Lower leg skin (tissue), 3 donors: ENCODE measurements at regions not wholly inside any gene's neighbourhood (a gene's known extent, or its start where the extent isn't known, plus 50 kb on each side); places are given as distances from the start of the nearest gene placed in this dataset.

Experiments
- CTCF ChIP-seq, 3 donors: fragments of 450-650 bp; IDR thresholded peaks; one replicate each; pipeline ENCODE4 v1.5.1; 2016; ENCODE audit warnings: antibody characterized with exemption in 3 of 3, mild to moderate bottlenecking in 3 of 3, moderate library complexity in 2 of 3
- POLR2A ChIP-seq, 2 donors: fragments of 450-650 bp; IDR thresholded peaks; one replicate each; pipeline ENCODE4 v1.6.1; 2016 to 2017; ENCODE audit warnings: antibody characterized with exemption in 2 of 2, mild to moderate bottlenecking in 1 of 2, moderate library complexity in 1 of 2

- no peak for TF ChIP-seq CTCF (IDR thresholded peaks at IDR 0.05)
- TF ChIP-seq POLR2A (IDR thresholded peaks at IDR 0.05) = no peak
Measured at GRCh38 chr20:47970282-47970903, 185.1 kb upstream of the SULF2 start.
